HL-60 (cell line): ENCODE measurements at regions not wholly inside any gene's neighbourhood (a gene's known extent, or its start where the extent isn't known, plus 50 kb on each side); places are given as distances from the start of the nearest gene placed in this dataset.

Experiments used
- DNase-seq, 2 experiments: peaks; one replicate each; pipeline ENCODE4 v3.0.0-alpha.2; 2010 to 2020; ENCODE audit warnings: low read depth in 1 of 2, low spot score in 1 of 2
- H3K27ac ChIP-seq: fragments of 250-450 bp; sonication (Bioruptor Pico); replicated peaks from 2 replicates; pipeline ENCODE4 v1.5.1; 2020; ENCODE audit warnings: mild to moderate bottlenecking, moderate library complexity
- H3K27me3 ChIP-seq: fragments of 250-450 bp; sonication (Bioruptor Pico); 2 replicates; pipeline ENCODE4 v1.5.1; 2021; ENCODE audit warnings: mild to moderate bottlenecking, moderate library complexity; ENCODE audit not compliant: insufficient read depth, poor library complexity, severe bottlenecking
- H3K4me3 ChIP-seq: replicated peaks from 2 replicates; pipeline ENCODE4 v1.5.1; 2011; ENCODE audit warnings: mild to moderate bottlenecking, control low read depth, low read length; ENCODE audit not compliant: insufficient read depth
- GABPA ChIP-seq: IDR thresholded peaks from 2 replicates; pipeline ENCODE4 v1.6.1; 2012; ENCODE audit warnings: low read depth
- POLR2AphosphoS5 ChIP-seq: IDR thresholded peaks from 2 replicates; pipeline ENCODE4 v1.6.1; 2012; ENCODE audit warnings: low read depth
- REST ChIP-seq: IDR thresholded peaks from 2 replicates; pipeline ENCODE4 v1.6.1; 2012; ENCODE audit warnings: low read depth; ENCODE audit not compliant: insufficient replicate concordance
- SPI1 ChIP-seq: IDR thresholded peaks from 2 replicates; pipeline ENCODE4 v1.6.1; 2012; ENCODE audit warnings: low read depth, mild to moderate bottlenecking, borderline replicate concordance
- TF ChIP-seq, protein P1 (sequence below): IDR thresholded peaks from one replicate; pipeline ENCODE4 v1.5.1; 2011; ENCODE audit warnings: low read length, control low read depth, inconsistent platforms; ENCODE audit not compliant: insufficient read depth

- H3K27me3 ChIP-seq: no peaks in the 10 kb centered on the region
- H3K4me3 ChIP-seq: no peak overlapping the region
- no peak for DNase-seq
- H3K27ac ChIP-seq: no peak overlapping the region
- TF ChIP-seq REST: no peak
- TF ChIP-seq, protein P1, sequence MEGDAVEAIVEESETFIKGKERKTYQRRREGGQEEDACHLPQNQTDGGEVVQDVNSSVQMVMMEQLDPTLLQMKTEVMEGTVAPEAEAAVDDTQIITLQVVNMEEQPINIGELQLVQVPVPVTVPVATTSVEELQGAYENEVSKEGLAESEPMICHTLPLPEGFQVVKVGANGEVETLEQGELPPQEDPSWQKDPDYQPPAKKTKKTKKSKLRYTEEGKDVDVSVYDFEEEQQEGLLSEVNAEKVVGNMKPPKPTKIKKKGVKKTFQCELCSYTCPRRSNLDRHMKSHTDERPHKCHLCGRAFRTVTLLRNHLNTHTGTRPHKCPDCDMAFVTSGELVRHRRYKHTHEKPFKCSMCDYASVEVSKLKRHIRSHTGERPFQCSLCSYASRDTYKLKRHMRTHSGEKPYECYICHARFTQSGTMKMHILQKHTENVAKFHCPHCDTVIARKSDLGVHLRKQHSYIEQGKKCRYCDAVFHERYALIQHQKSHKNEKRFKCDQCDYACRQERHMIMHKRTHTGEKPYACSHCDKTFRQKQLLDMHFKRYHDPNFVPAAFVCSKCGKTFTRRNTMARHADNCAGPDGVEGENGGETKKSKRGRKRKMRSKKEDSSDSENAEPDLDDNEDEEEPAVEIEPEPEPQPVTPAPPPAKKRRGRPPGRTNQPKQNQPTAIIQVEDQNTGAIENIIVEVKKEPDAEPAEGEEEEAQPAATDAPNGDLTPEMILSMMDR: no peak
- no peak for TF ChIP-seq SPI1
- TF ChIP-seq POLR2AphosphoS5: no peak
Measured at GRCh38 chr2:220192994-220193753, 565.7 kb downstream of the SLC4A3 start.

- Histone ChIP-seq H3K27ac (no peak overlapping the region), H3K27me3 (no peaks in the 10 kb centered on the region), H3K4me3 (no peak overlapping the region)
- TF ChIP-seq REST (no peak), GABPA (no peak), SPI1 (no peak), POLR2AphosphoS5 (no peak)
- TF ChIP-seq, protein P1: no peak
- DNase-seq: no peak
Measured at GRCh38 chr2:220194630-220195584, 567.5 kb downstream of the SLC4A3 start.

DNA sequence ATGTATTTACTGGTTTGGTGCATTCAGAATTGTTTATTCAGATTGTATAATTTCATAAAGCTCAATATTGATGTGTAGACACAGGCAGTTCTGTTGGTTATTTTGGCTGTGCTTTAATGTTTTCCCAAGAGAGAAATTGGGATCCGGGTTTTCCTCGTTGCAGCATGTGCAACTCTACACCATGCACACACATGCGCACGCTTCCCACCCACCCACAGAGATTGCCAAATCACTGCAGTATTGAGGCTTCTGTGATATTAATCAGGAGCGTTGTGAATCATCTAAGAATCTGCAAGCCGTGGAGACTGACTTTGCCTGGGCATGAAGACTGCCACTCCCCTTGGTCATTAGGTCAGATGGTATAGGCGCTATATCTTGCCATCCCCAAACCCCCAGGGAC lies 571.5 kb downstream of the SLC4A3 start:
- no peak for DNase-seq

More for the DNA sequence above, 571.5 kb downstream of the SLC4A3 start:
- H3K27me3 ChIP-seq: no peaks in the 10 kb centered on the region
- H3K27ac ChIP-seq: no peak overlapping the region
- TF ChIP-seq SPI1 (no peak), REST (no peak), GABPA (no peak), POLR2AphosphoS5 (no peak)
- TF ChIP-seq, protein P1: no peak
- H3K4me3 ChIP-seq: no peak overlapping the region
